ENCODE measurements at regions not wholly inside any gene's neighbourhood (a gene's known extent, or its start where the extent isn't known, plus 50 kb on each side); places are given as distances from the start of the nearest gene placed in this dataset.

DNA sequence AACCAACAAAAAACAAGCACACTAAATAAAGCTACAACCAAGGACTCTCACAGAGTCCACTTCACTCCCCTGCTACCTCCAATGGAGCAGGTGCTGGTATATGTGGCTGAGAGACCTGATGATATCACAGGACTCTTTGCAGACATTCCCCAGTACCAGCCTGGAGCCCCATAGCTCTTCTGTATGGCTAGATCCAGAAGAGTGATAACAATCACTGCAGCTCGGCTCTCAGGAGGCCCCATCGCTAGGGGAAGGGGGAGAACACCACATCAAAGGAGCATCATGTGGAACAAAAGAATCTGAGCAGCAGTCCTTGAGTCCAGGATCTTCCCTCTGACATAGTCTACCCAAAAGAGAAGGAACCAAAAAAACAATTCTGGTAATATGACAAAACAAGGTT, 237.1 kb upstream of the TLL1 start:
- Histone ChIP-seq H3K4me2 (ENCODE audit: low read length) (no peak overlapping the region), H3K27me3 (ENCODE audit: control insufficient read depth, insufficient read depth, low read length) (no peaks in the 10 kb centered on the region), H3K9ac (ENCODE audit: low read depth, low read length) (no peak overlapping the region), H3K9me3 (replicated peaks; ENCODE audit: low read length) (no peaks in the 10 kb centered on the region), H3K4me1 (ENCODE audit: control insufficient read depth, insufficient read depth, low read length) (peaks cover 13% of the 10 kb centered on the region), H3K4me3 (ENCODE audit: low read length) (no peak overlapping the region), H3K36me3 (ENCODE audit: insufficient read depth, low read length) (no peaks in the 10 kb centered on the region)

DNA sequence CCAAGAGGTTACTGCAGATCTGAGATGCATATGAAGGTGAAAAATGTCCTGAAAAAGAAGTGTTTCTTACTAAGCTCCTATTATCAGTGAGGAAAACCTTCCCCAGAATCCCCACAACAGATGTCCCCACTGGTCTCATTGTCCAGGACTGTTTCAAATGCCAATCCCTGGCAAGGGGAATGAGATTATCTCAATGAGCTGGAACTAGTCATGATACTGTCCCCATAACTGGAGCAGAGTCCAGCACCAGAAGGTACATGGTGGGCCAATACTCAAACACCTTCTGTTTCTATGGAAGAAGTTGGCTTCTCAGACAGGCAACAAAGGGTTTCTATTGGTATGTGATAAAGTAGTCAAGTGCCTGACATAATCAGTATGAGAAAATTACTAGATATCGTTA, 221.1 kb upstream of the TLL1 start:
- H3K4me2 ChIP-seq (ENCODE audit: low read length) = no peak overlapping the region
- H3K4me1 ChIP-seq (ENCODE audit: control insufficient read depth, insufficient read depth, low read length) = peaks cover 25% of the 10 kb centered on the region
- H3K9ac ChIP-seq (ENCODE audit: low read depth, low read length) = no peak overlapping the region
- H3K27me3 ChIP-seq (ENCODE audit: control insufficient read depth, insufficient read depth, low read length) = no peaks in the 10 kb centered on the region
- peaks cover 5% of the 10 kb centered on the region for H3K9me3 ChIP-seq (replicated peaks; ENCODE audit: low read length)
- no peaks in the 10 kb centered on the region for H3K36me3 ChIP-seq (ENCODE audit: insufficient read depth, low read length)
- H3K4me3 ChIP-seq (ENCODE audit: low read length) = no peak overlapping the region

GRCh38 chr4:165654556-165654955, 218.5 kb upstream of the TLL1 start:
- H3K36me3 ChIP-seq (ENCODE audit: insufficient read depth, low read length) = no peaks in the 10 kb centered on the region
- no peaks in the 10 kb centered on the region for H3K9me3 ChIP-seq (replicated peaks; ENCODE audit: low read length)
- H3K4me2 ChIP-seq (ENCODE audit: low read length) = no peak overlapping the region
- H3K9ac ChIP-seq (ENCODE audit: low read depth, low read length) = no peak overlapping the region
- H3K4me3 ChIP-seq (ENCODE audit: low read length) = no peak overlapping the region
- peaks cover 19% of the 10 kb centered on the region for H3K4me1 ChIP-seq (ENCODE audit: control insufficient read depth, insufficient read depth, low read length)
- no peaks in the 10 kb centered on the region for H3K27me3 ChIP-seq (ENCODE audit: control insufficient read depth, insufficient read depth, low read length)

DNA sequence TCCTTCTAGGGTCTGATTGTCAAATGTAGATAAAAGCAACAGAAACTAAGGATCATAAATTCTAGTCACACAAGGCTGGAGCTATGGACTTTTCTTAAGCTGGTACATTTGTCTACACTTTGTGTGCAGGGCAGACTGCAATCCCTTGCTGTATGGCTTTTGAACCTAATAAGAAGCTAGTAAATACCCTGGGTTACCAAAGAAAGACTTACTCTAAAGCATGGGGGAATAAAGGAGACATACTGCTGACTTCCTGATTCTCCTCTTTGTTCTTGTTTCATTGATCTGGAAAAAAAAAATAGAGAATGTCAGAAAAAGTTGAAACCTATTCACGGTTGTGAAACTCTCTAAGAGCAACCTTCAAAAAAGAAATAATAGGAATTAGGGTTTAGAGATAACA, 216.6 kb upstream of the TLL1 start:
- Histone ChIP-seq H3K4me2 (ENCODE audit: low read length) (no peak overlapping the region), H3K9me3 (replicated peaks; ENCODE audit: low read length) (no peaks in the 10 kb centered on the region), H3K36me3 (ENCODE audit: insufficient read depth, low read length) (no peaks in the 10 kb centered on the region), H3K4me1 (ENCODE audit: control insufficient read depth, insufficient read depth, low read length) (peaks cover 6% of the 10 kb centered on the region), H3K4me3 (ENCODE audit: low read length) (no peak overlapping the region), H3K9ac (ENCODE audit: low read depth, low read length) (no peak overlapping the region), H3K27me3 (ENCODE audit: control insufficient read depth, insufficient read depth, low read length) (no peaks in the 10 kb centered on the region)

DNA sequence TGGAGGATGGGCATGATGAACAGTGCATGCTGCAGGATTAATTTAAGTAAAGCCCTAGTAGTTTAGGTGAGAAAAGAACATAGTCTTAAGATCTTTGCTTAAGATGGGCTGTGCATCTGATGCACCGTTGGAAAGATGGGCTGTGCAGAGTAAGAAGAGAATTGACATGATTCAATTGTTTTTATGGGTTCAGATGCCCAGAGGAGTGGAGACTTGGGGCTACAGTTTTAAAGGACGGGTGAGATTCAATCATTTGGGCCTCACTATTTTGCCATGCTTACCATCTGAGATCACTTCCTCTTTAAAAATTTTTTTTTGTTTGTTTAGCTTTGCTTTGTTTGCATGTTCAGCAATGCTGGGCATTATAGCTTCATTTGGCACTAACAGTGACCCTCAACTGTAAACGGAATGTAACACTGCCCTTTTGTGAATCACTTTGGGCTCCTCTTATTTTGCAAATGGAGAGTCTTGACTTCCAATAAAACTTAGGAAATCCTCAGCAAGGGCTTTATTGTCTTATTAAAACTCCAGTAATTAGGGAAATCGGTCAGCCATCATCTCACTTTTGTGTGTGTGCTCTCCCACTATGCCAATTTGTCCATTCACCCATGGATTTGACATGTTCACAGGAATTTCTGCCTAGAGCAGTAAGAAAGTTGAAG, 216.1 kb upstream of the TLL1 start:
- H3K4me2 ChIP-seq (ENCODE audit: low read length) = no peak overlapping the region
- no peaks in the 10 kb centered on the region for H3K36me3 ChIP-seq (ENCODE audit: insufficient read depth, low read length)
- no peaks in the 10 kb centered on the region for H3K9me3 ChIP-seq (replicated peaks; ENCODE audit: low read length)
- no peak overlapping the region for H3K4me3 ChIP-seq (ENCODE audit: low read length)
- peaks cover 6% of the 10 kb centered on the region for H3K4me1 ChIP-seq (ENCODE audit: control insufficient read depth, insufficient read depth, low read length)
- H3K27me3 ChIP-seq (ENCODE audit: control insufficient read depth, insufficient read depth, low read length) = no peaks in the 10 kb centered on the region
- H3K9ac ChIP-seq (ENCODE audit: low read depth, low read length) = no peak overlapping the region

GRCh38 chr4:165662341-165662740, 210.7 kb upstream of the TLL1 start:
- no peak overlapping the region for H3K9ac ChIP-seq (ENCODE audit: low read depth, low read length)
- no peak overlapping the region for H3K4me3 ChIP-seq (ENCODE audit: low read length)
- H3K36me3 ChIP-seq (ENCODE audit: insufficient read depth, low read length) = no peaks in the 10 kb centered on the region
- H3K9me3 ChIP-seq (replicated peaks; ENCODE audit: low read length) = no peaks in the 10 kb centered on the region
- H3K4me2 ChIP-seq (ENCODE audit: low read length) = no peak overlapping the region
- H3K27me3 ChIP-seq (ENCODE audit: control insufficient read depth, insufficient read depth, low read length) = no peaks in the 10 kb centered on the region
- H3K4me1 ChIP-seq (ENCODE audit: control insufficient read depth, insufficient read depth, low read length) = peaks cover 16% of the 10 kb centered on the region

DNA sequence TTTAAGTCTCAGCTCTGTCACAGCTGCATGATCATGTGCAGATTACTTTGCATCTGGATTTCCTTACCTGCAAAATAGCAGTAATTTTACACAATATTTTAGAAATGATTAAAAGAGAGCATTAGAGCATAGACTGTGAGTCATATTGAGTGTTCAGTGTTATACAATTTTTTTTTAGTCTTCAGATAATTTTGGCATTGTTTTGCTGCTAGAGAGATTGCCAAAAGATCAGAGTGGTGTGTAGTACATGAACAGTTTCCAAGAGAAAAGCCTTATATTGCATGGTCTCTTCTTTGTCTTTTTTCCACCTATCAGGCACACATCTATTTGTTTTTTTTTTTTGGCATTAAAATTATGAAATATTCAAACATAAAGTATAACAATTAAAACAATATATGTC, 209.6 kb upstream of the TLL1 start:
- Histone ChIP-seq H3K4me2 (ENCODE audit: low read length) (no peak overlapping the region), H3K4me1 (ENCODE audit: control insufficient read depth, insufficient read depth, low read length) (peaks cover 17% of the 10 kb centered on the region), H3K27me3 (ENCODE audit: control insufficient read depth, insufficient read depth, low read length) (no peaks in the 10 kb centered on the region), H3K9me3 (replicated peaks; ENCODE audit: low read length) (no peaks in the 10 kb centered on the region), H3K9ac (ENCODE audit: low read depth, low read length) (no peak overlapping the region), H3K4me3 (ENCODE audit: low read length) (no peak overlapping the region), H3K36me3 (ENCODE audit: insufficient read depth, low read length) (no peaks in the 10 kb centered on the region)

DNA sequence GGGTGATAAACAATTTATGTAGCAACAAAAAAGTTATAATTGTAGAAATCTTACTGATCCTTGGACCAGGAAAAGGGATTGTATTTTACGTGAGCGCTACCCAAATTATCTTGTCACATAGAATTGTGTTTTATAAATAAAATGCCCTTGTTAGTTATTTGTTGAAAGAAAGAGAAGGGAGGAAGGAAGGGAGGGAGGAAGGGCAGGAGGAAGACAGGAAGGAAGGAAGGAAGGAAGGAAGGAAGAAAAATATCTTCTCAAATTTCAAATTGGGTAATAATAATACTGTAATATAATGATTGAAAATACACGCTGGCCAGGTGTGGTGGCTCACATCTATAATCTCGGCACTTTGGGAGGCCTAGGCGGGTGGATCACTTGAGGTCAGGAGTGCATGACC, 206.2 kb upstream of the TLL1 start:
- H3K27me3 ChIP-seq (ENCODE audit: control insufficient read depth, insufficient read depth, low read length) = no peaks in the 10 kb centered on the region
- peaks cover 23% of the 10 kb centered on the region for H3K4me1 ChIP-seq (ENCODE audit: control insufficient read depth, insufficient read depth, low read length)
- no peak overlapping the region for H3K4me3 ChIP-seq (ENCODE audit: low read length)
- no peaks in the 10 kb centered on the region for H3K9me3 ChIP-seq (replicated peaks; ENCODE audit: low read length)
- no peak overlapping the region for H3K9ac ChIP-seq (ENCODE audit: low read depth, low read length)
- no peaks in the 10 kb centered on the region for H3K36me3 ChIP-seq (ENCODE audit: insufficient read depth, low read length)
- H3K4me2 ChIP-seq (ENCODE audit: low read length) = no peak overlapping the region

GRCh38 chr4:165667969-165668368, 205.1 kb upstream of the TLL1 start:
- H3K9ac ChIP-seq (ENCODE audit: low read depth, low read length) = no peak overlapping the region
- H3K4me1 ChIP-seq (ENCODE audit: control insufficient read depth, insufficient read depth, low read length) = peaks cover 15% of the 10 kb centered on the region
- H3K4me3 ChIP-seq (ENCODE audit: low read length) = no peak overlapping the region
- H3K4me2 ChIP-seq (ENCODE audit: low read length) = no peak overlapping the region
- no peaks in the 10 kb centered on the region for H3K27me3 ChIP-seq (ENCODE audit: control insufficient read depth, insufficient read depth, low read length)
- no peaks in the 10 kb centered on the region for H3K9me3 ChIP-seq (replicated peaks; ENCODE audit: low read length)
- no peaks in the 10 kb centered on the region for H3K36me3 ChIP-seq (ENCODE audit: insufficient read depth, low read length)

GRCh38 chr4:165668694-165669093, 204.3 kb upstream of the TLL1 start:
- no peaks in the 10 kb centered on the region for H3K9me3 ChIP-seq (replicated peaks; ENCODE audit: low read length)
- H3K9ac ChIP-seq (ENCODE audit: low read depth, low read length) = no peak overlapping the region
- H3K27me3 ChIP-seq (ENCODE audit: control insufficient read depth, insufficient read depth, low read length) = no peaks in the 10 kb centered on the region
- no peaks in the 10 kb centered on the region for H3K36me3 ChIP-seq (ENCODE audit: insufficient read depth, low read length)
- no peak overlapping the region for H3K4me3 ChIP-seq (ENCODE audit: low read length)
- peaks cover 8% of the 10 kb centered on the region for H3K4me1 ChIP-seq (ENCODE audit: control insufficient read depth, insufficient read depth, low read length)
- no peak overlapping the region for H3K4me2 ChIP-seq (ENCODE audit: low read length)

GRCh38 chr4:165677081-165677480, 196.0 kb upstream of the TLL1 start:
- no peak overlapping the region for H3K9ac ChIP-seq (ENCODE audit: low read depth, low read length)
- H3K4me1 ChIP-seq (ENCODE audit: control insufficient read depth, insufficient read depth, low read length) = peaks cover 5% of the 10 kb centered on the region
- H3K27me3 ChIP-seq (ENCODE audit: control insufficient read depth, insufficient read depth, low read length) = no peaks in the 10 kb centered on the region
- H3K4me2 ChIP-seq (ENCODE audit: low read length) = no peak overlapping the region
- H3K4me3 ChIP-seq (ENCODE audit: low read length) = no peak overlapping the region
- no peaks in the 10 kb centered on the region for H3K36me3 ChIP-seq (ENCODE audit: insufficient read depth, low read length)
- H3K9me3 ChIP-seq (replicated peaks; ENCODE audit: low read length) = no peaks in the 10 kb centered on the region

DNA sequence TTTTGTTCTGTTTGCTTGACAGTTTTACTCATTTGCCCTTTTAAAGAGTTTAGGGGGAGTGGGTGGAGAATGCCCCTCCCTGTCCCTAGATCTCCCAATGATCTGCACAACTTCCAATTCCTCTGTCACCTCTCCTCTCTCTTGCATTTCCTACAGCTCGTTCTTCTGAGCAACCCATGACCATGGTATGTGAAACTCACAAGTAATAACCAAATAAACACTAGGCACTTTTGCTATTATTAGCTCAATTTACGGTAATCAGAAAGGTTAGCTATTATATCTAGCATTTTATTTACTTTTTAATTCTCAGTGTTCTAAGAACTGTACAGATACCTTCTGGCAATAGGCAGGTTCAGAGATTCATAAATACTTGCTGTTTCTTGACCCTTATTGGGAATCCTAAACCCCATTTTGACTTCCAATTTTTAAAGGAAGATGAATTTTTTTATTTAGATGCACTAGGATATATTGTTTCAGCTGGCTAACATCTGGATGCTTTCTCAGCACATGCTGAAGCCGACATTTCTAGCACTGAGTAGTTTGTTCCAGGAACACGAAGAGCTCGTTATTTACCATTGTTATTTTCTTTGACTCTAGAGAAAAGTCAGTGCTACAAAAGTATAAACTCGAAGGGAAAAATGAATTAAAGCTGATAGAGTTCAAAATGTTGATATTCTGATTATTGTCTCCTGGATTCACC, 194.7 kb upstream of the TLL1 start:
- H3K4me3 ChIP-seq (ENCODE audit: low read length) = no peak overlapping the region
- H3K9ac ChIP-seq (ENCODE audit: low read depth, low read length) = no peak overlapping the region
- no peaks in the 10 kb centered on the region for H3K9me3 ChIP-seq (replicated peaks; ENCODE audit: low read length)
- peaks cover 18% of the 10 kb centered on the region for H3K4me1 ChIP-seq (ENCODE audit: control insufficient read depth, insufficient read depth, low read length)
- H3K27me3 ChIP-seq (ENCODE audit: control insufficient read depth, insufficient read depth, low read length) = no peaks in the 10 kb centered on the region
- no peaks in the 10 kb centered on the region for H3K36me3 ChIP-seq (ENCODE audit: insufficient read depth, low read length)
- no peak overlapping the region for H3K4me2 ChIP-seq (ENCODE audit: low read length)
